GM10248 (cell line): ENCODE measurements at regions not wholly inside any gene's neighbourhood (a gene's known extent, or its start where the extent isn't known, plus 50 kb on each side); places are given as distances from the start of the nearest gene placed in this dataset.

Experiments
- CTCF ChIA-PET: fragments of 300-600 bp; sonication (Branson Sonifier 250); formaldehyde crosslinking; extraction: SDS; loops from one replicate; lab custom pipeline; 2021; ENCODE audit warnings: antibody characterized with exemption; lab: Yijun Ruan, JAX
- POLR2A ChIA-PET: fragments of 350-650 bp; sonication (Branson Sonifier 250); formaldehyde crosslinking; extraction: SDS; loops from one replicate; lab custom pipeline; 2020; ENCODE audit warnings: antibody characterized with exemption; lab: Yijun Ruan, JAX
- DNase-seq: peaks from one replicate; pipeline ENCODE4 v3.0.0; 2012; ENCODE audit errors: extremely low spot score
- CTCF ChIP-seq: IDR thresholded peaks from 2 replicates; pipeline ENCODE4 v1.5.1; 2012; ENCODE audit warnings: mild to moderate bottlenecking, low read depth; ENCODE audit errors: extremely low read depth, missing control alignments, control extremely low read depth

GRCh38 chr3:106731230-106731629 lies 646.0 kb upstream of the CCDC54 start:
- ChIA-PET CTCF (interaction anchor here (1.1 to 1.8 kb wide), 4 partner anchors 8 to 33 kb away, joined by 4 to 5 read pairs (median 4); no protein-coding TSS in a partner anchor), POLR2A (no interaction called here)
- DNase-seq, result no peak
- TF ChIP-seq CTCF, result no peak

GRCh38 chr3:106734712-106735111 lies 642.5 kb upstream of the CCDC54 start:
- POLR2A ChIA-PET, result no interaction called here
- no peak for TF ChIP-seq CTCF
- DNase-seq, result no peak
- CTCF ChIA-PET, result interaction anchor here (1.1 kb wide), 1 partner anchor 44 kb away, joined by 3 read pairs; no protein-coding TSS in a partner anchor

- no peak for TF ChIP-seq CTCF
- CTCF ChIA-PET, result no interaction called here
- POLR2A ChIA-PET, result no interaction called here
- DNase-seq, result no peak
These were observed 640.0 kb upstream of the CCDC54 start for GRCh38 chr3:106737265-106737664.

- ChIA-PET POLR2A (no interaction called here), CTCF (interaction anchor here (1.1 to 1.8 kb wide), 2 partner anchors 9 to 20 kb away, joined by 5 to 6 read pairs; no protein-coding TSS in a partner anchor)
- DNase-seq, result no peak
- TF ChIP-seq CTCF, result no peak
These were observed 637.1 kb upstream of the CCDC54 start for GRCh38 chr3:106740116-106740515.

- no peak for TF ChIP-seq CTCF
- no peak for DNase-seq
- CTCF ChIA-PET, result no interaction called here
- POLR2A ChIA-PET, result no interaction called here
These were observed 631.7 kb upstream of the CCDC54 start for GRCh38 chr3:106745344-106746168.

- CTCF ChIA-PET, result no interaction called here
- DNase-seq, result no peak
- no peak for TF ChIP-seq CTCF
- POLR2A ChIA-PET, result no interaction called here
These were observed 631.0 kb upstream of the CCDC54 start for GRCh38 chr3:106746286-106746685.
